Mesenchymal stem cell (in vitro differentiated cells and primary cell): ENCODE measurements at regions not wholly inside any gene's neighbourhood (a gene's known extent, or its start where the extent isn't known, plus 50 kb on each side); places are given as distances from the start of the nearest gene placed in this dataset.

Experiments
- DNase-seq: peaks from one replicate; pipeline ENCODE4 v3.0.0-alpha.2; 2013
- H2AFZ ChIP-seq: one replicate; pipeline ENCODE4 v1.6.1; 2013; ENCODE audit warnings: low read depth, mild to moderate bottlenecking, control low read depth, inconsistent platforms, low read length, moderate library complexity
- H2AK5ac ChIP-seq: 2 replicates; pipeline ENCODE4 v1.6.1; 2013; ENCODE audit warnings: low read length, moderate library complexity, mild to moderate bottlenecking, inconsistent platforms; ENCODE audit not compliant: severe bottlenecking
- H2BK120ac ChIP-seq: one replicate; pipeline ENCODE4 v1.6.1; 2013; ENCODE audit warnings: low read depth, mild to moderate bottlenecking, inconsistent platforms, low read length, moderate library complexity
- H2BK12ac ChIP-seq, 2 experiments: one replicate each; pipeline ENCODE4 v1.6.1; 2013; ENCODE audit warnings: inconsistent platforms in 2 of 2, low read length in 2 of 2, mild to moderate bottlenecking in 2 of 2, moderate library complexity in 2 of 2, control low read depth in 1 of 2
- H2BK15ac ChIP-seq: one replicate; pipeline ENCODE4 v1.6.1; 2013; ENCODE audit warnings: mild to moderate bottlenecking, low read depth, inconsistent platforms; ENCODE audit not compliant: poor library complexity, severe bottlenecking
- H2BK5ac ChIP-seq: 2 replicates; pipeline ENCODE4 v1.6.1; 2013; ENCODE audit warnings: low read depth, mild to moderate bottlenecking, low read length, control low read depth, inconsistent platforms; ENCODE audit not compliant: poor library complexity, severe bottlenecking
- H3K14ac ChIP-seq, 2 experiments: one replicate each; pipeline ENCODE4 v1.6.1; 2013; ENCODE audit warnings: inconsistent platforms in 2 of 2, low read length in 2 of 2, control low read depth in 1 of 2, mild to moderate bottlenecking in 1 of 2, moderate library complexity in 1 of 2
- H3K18ac ChIP-seq, 2 experiments: one replicate each; pipeline ENCODE4 v1.6.1; 2013; ENCODE audit warnings: inconsistent platforms in 2 of 2, low read length in 2 of 2, control low read depth in 1 of 2, low read depth in 1 of 2, mild to moderate bottlenecking in 1 of 2
- H3K23ac ChIP-seq, 2 experiments: one replicate each; pipeline ENCODE4 v1.6.1; 2013; ENCODE audit warnings: inconsistent platforms in 2 of 2, low read length in 2 of 2, mild to moderate bottlenecking in 2 of 2, moderate library complexity in 2 of 2, control low read depth in 1 of 2
- H3K27ac ChIP-seq: 2 replicates; pipeline ENCODE4 v1.5.1; 2013; ENCODE audit warnings: mild to moderate bottlenecking, moderate library complexity, low read length, control low read depth, inconsistent platforms; ENCODE audit not compliant: poor library complexity, severe bottlenecking
- H3K27me3 ChIP-seq, 2 experiments: 2 replicates each; pipeline versions ENCODE4 v1.6.1 to v1.7.0; 2013; ENCODE audit warnings: low read length in 2 of 2, mild to moderate bottlenecking in 2 of 2, moderate library complexity in 2 of 2, control low read depth in 1 of 2, inconsistent platforms in 1 of 2; ENCODE audit not compliant: control insufficient read depth in 1 of 2, insufficient read depth in 1 of 2
- H3K36me3 ChIP-seq, 2 experiments: 2 replicates each; pipeline versions ENCODE4 v1.6.1 to v1.7.0; 2013; ENCODE audit warnings: low read length in 2 of 2, control low read depth in 1 of 2, inconsistent platforms in 1 of 2, low read depth in 1 of 2, mild to moderate bottlenecking in 1 of 2; ENCODE audit not compliant: insufficient read depth in 2 of 2, control insufficient read depth in 1 of 2
- H3K4ac ChIP-seq, 2 experiments: one replicate each; pipeline ENCODE4 v1.6.1; 2013; ENCODE audit warnings: inconsistent platforms in 2 of 2, low read length in 2 of 2, mild to moderate bottlenecking in 2 of 2, moderate library complexity in 2 of 2, control low read depth in 1 of 2, low read depth in 1 of 2
- H3K4me1 ChIP-seq: 2 replicates; pipeline ENCODE4 v1.6.1; 2013; ENCODE audit warnings: low read depth, low read length, control low read depth; ENCODE audit not compliant: control insufficient read depth, insufficient read depth
- H3K4me2 ChIP-seq: 2 replicates; pipeline ENCODE4 v1.6.1; 2013; ENCODE audit warnings: low read length, mild to moderate bottlenecking, inconsistent platforms; ENCODE audit not compliant: poor library complexity, severe bottlenecking
- H3K4me3 ChIP-seq, 2 experiments: 2 replicates each; pipeline versions ENCODE4 v1.5.1 to v1.7.0; 2013; ENCODE audit warnings: low read length in 2 of 2, mild to moderate bottlenecking in 2 of 2, control low read depth in 1 of 2, low read depth in 1 of 2; ENCODE audit not compliant: insufficient read depth in 1 of 2
- H3K79me1 ChIP-seq: replicated peaks from 2 replicates; pipeline ENCODE4 v1.6.1; 2013; ENCODE audit warnings: mild to moderate bottlenecking, control low read depth, low read length, inconsistent platforms; ENCODE audit not compliant: poor library complexity, severe bottlenecking
- H3K9ac ChIP-seq: 2 replicates; pipeline ENCODE4 v1.7.0; 2013; ENCODE audit warnings: mild to moderate bottlenecking, low read length, moderate library complexity
- H3K9me3 ChIP-seq: 2 replicates; pipeline ENCODE4 v1.7.0; 2013; ENCODE audit warnings: mild to moderate bottlenecking, low read length; ENCODE audit not compliant: control insufficient read depth
- H4K8ac ChIP-seq: one replicate; pipeline ENCODE4 v1.6.1; 2013; ENCODE audit warnings: inconsistent platforms, mild to moderate bottlenecking, low read length, moderate library complexity
- H4K91ac ChIP-seq: one replicate; pipeline ENCODE4 v1.6.1; 2013; ENCODE audit warnings: mild to moderate bottlenecking, low read length, inconsistent platforms
- WGBS: methylation state at CpG from one replicate; pipeline ENCODE4 v1.1.7; 2013; ENCODE audit warnings: mixed read lengths; 5-methylcytosine and 5-hydroxymethylcytosine counted together

- Histone ChIP-seq H3K4ac (no peak overlapping the region), H3K79me1 (no peaks in the 10 kb centered on the region), H3K36me3 (no peaks in the 10 kb centered on the region), H4K91ac (no peak overlapping the region), H3K4me1 (no peaks in the 10 kb centered on the region), H4K8ac (no peak overlapping the region), H3K4me3 (no peak overlapping the region), H2BK5ac (no peak overlapping the region), H3K27ac (no peak overlapping the region), H3K18ac (no peak overlapping the region), H3K27me3 (no peaks in the 10 kb centered on the region), H3K9ac (no peak overlapping the region), H2AK5ac (no peak overlapping the region), H2BK12ac (peak overlapping the region in 1 of 2 experiments; percentile 15), H3K9me3 (peaks cover 4% of the 10 kb centered on the region), H3K23ac (no peak overlapping the region), H2BK120ac (no peak overlapping the region), H2AFZ (no peak overlapping the region), H2BK15ac (no peak overlapping the region), H3K14ac (no peak overlapping the region), H3K4me2 (no peak overlapping the region)
- no peak for DNase-seq
Measured at GRCh38 chr5:120326651-120327050, 137.4 kb upstream of the PRR16 start.

GRCh38 chr5:120327180-120327579 is 136.9 kb upstream of the PRR16 start:
- Histone ChIP-seq H2AK5ac (no peak overlapping the region), H3K9ac (peak overlapping the region; percentile 46), H3K4me2 (no peak overlapping the region), H3K36me3 (no peaks in the 10 kb centered on the region), H2AFZ (no peak overlapping the region), H3K14ac (no peak overlapping the region), H3K23ac (no peak overlapping the region), H3K27ac (no peak overlapping the region), H3K9me3 (peaks cover 4% of the 10 kb centered on the region), H3K27me3 (no peaks in the 10 kb centered on the region), H4K91ac (no peak overlapping the region), H3K4me3 (no peak overlapping the region), H2BK5ac (no peak overlapping the region), H2BK120ac (no peak overlapping the region), H3K79me1 (no peaks in the 10 kb centered on the region), H3K4me1 (no peaks in the 10 kb centered on the region), H2BK12ac (no peak overlapping the region), H3K18ac (no peak overlapping the region), H3K4ac (no peak overlapping the region), H4K8ac (no peak overlapping the region), H2BK15ac (no peak overlapping the region)
- no peak for DNase-seq
- WGBS: no CpG with 5 or more reads among the region's 2 CpGs

GRCh38 chr5:120329095-120329494 is 135.0 kb upstream of the PRR16 start:
- Histone ChIP-seq H3K23ac (no peak overlapping the region), H3K4me3 (no peak overlapping the region), H3K4me1 (no peaks in the 10 kb centered on the region), H2BK120ac (no peak overlapping the region), H3K4me2 (no peak overlapping the region), H4K8ac (no peak overlapping the region), H2AFZ (no peak overlapping the region), H3K9me3 (peaks cover 4% of the 10 kb centered on the region), H3K4ac (no peak overlapping the region), H3K9ac (no peak overlapping the region), H3K27ac (no peak overlapping the region), H2BK5ac (no peak overlapping the region), H3K36me3 (no peaks in the 10 kb centered on the region), H2AK5ac (no peak overlapping the region), H3K14ac (no peak overlapping the region), H3K27me3 (no peaks in the 10 kb centered on the region), H2BK15ac (no peak overlapping the region), H3K79me1 (no peaks in the 10 kb centered on the region), H2BK12ac (no peak overlapping the region), H3K18ac (no peak overlapping the region), H4K91ac (no peak overlapping the region)
- no peak for DNase-seq
- 100% methylated on average over 1 of the region's 2 CpGs for WGBS

- H3K79me1 ChIP-seq: no peaks in the 10 kb centered on the region
- H2BK12ac ChIP-seq: no peak overlapping the region
- H4K91ac ChIP-seq: no peak overlapping the region
- DNase-seq: no peak
- 100% methylated on average over 1 of the region's 1 CpG for WGBS
- no peak overlapping the region for H3K4me2 ChIP-seq
- H2AK5ac ChIP-seq: no peak overlapping the region
- H3K18ac ChIP-seq: no peak overlapping the region
- H3K36me3 ChIP-seq: no peaks in the 10 kb centered on the region
- H2BK15ac ChIP-seq: no peak overlapping the region
- H3K27ac ChIP-seq: no peak overlapping the region
- no peak overlapping the region for H3K4me3 ChIP-seq
- no peaks in the 10 kb centered on the region for H3K27me3 ChIP-seq
- H3K9ac ChIP-seq: no peak overlapping the region
- H3K14ac ChIP-seq: no peak overlapping the region
- no peaks in the 10 kb centered on the region for H3K9me3 ChIP-seq
- H2AFZ ChIP-seq: no peak overlapping the region
- H2BK120ac ChIP-seq: no peak overlapping the region
- H3K4me1 ChIP-seq: no peaks in the 10 kb centered on the region
- H2BK5ac ChIP-seq: no peak overlapping the region
- no peak overlapping the region for H4K8ac ChIP-seq
- no peak overlapping the region for H3K23ac ChIP-seq
- H3K4ac ChIP-seq: no peak overlapping the region
Measured at GRCh38 chr5:120330558-120330957, 133.5 kb upstream of the PRR16 start.
